K562 (cell line): ENCODE measurements at regions not wholly inside any gene's neighbourhood (a gene's known extent, or its start where the extent isn't known, plus 50 kb on each side); places are given as distances from the start of the nearest gene placed in this dataset.

ENCODE experiments used
- ATAC-seq: fragments of 200-7000 bp; cut with Tn5 transposase; 3 replicates; pipeline ENCODE4 v1.9.1; 2020; ENCODE audit warnings: moderate library complexity
- BruUV-seq: library from RNA; stranded (reverse); fragments of 400-500 nt; replicated peaks from 2 replicates; lab custom pipeline; 2021; lab: Mats Ljungman, UMichigan
- CTCF ChIA-PET: fragments of 300-600 bp; formaldehyde crosslinking; extraction: SDS; loops from one replicate; lab custom pipeline; 2021; ENCODE audit warnings: low intra/inter-chr PET ratio; lab: Yijun Ruan, JAX
- POLR2A ChIA-PET: fragments of 300-600, 350-650 bp; sonication (Branson Sonifier 250); formaldehyde crosslinking; extraction: SDS; loops from one replicate; lab custom pipeline; 2021; ENCODE audit warnings: antibody characterized with exemption, inconsistent platforms; lab: Yijun Ruan, JAX
- DNase-seq, 4 experiments: peaks; one replicate each; pipeline versions ENCODE4 v3.0.0 to v3.0.0-alpha.2; 2011 to 2018; ENCODE audit warnings: low spot score in 3 of 4, mixed read lengths in 3 of 4; ENCODE audit errors: extremely low read depth in 1 of 4
- FAIRE-seq: peaks from 2 replicates; lab custom pipeline; 2011; peaks lifted over from hg19 to GRCh38; lab: Jason Lieb, UNC
- H2AFZ ChIP-seq: 2 replicates; pipeline ENCODE4 v1.6.0; 2011; ENCODE audit warnings: low read depth, low read length, control low read depth, inconsistent platforms
- H3K27ac ChIP-seq: fragments of 200-600 bp; 3 replicates; pipeline ENCODE4 v1.8.0; 2011; ENCODE audit warnings: low read depth, mild to moderate bottlenecking, control low read depth, inconsistent platforms, low read length, moderate library complexity, mixed read lengths; ENCODE audit errors: extremely low read depth
- H3K27me3 ChIP-seq, 2 experiments: fragments of 300-600 bp in 1 of 2; 2 replicates in 1 of 2; 3 replicates in 1 of 2; pipeline versions ENCODE4 v1.6.0 to v1.8.0; 2011; ENCODE audit warnings: inconsistent platforms in 2 of 2, low read length in 2 of 2, mild to moderate bottlenecking in 1 of 2, mixed read lengths in 1 of 2, moderate library complexity in 1 of 2; ENCODE audit not compliant: control insufficient read depth in 2 of 2, insufficient read depth in 2 of 2
- H3K36me3 ChIP-seq: fragments of 300-600 bp; 3 replicates; pipeline ENCODE4 v1.8.0; 2011; ENCODE audit warnings: mild to moderate bottlenecking, low read length, inconsistent platforms; ENCODE audit not compliant: control insufficient read depth, insufficient read depth
- H3K4me1 ChIP-seq, 2 experiments: fragments of 200-600 bp in 1 of 2; replicated peaks in 1 of 2; 2 replicates in 1 of 2; 3 replicates in 1 of 2; pipeline versions ENCODE4 v1.5.1 to v1.8.0; 2011; ENCODE audit warnings: inconsistent platforms in 2 of 2, low read length in 2 of 2, mild to moderate bottlenecking in 1 of 2, mixed read lengths in 1 of 2, moderate library complexity in 1 of 2; ENCODE audit not compliant: control insufficient read depth in 2 of 2, insufficient read depth in 2 of 2
- H3K4me2 ChIP-seq: 2 replicates; pipeline ENCODE4 v1.6.1; 2011; ENCODE audit warnings: low read length, control low read depth, inconsistent platforms, mixed read lengths; ENCODE audit not compliant: insufficient read depth
- H3K4me3 ChIP-seq: fragments of 200-600 bp; sonication (generic), shearing (Covaris generic); 2 replicates; pipeline ENCODE4 v1.5.1; 2016; ENCODE audit warnings: control low read depth, inconsistent platforms
- H3K79me2 ChIP-seq: fragments of 200-600 bp; 3 replicates; pipeline ENCODE4 v1.8.0; 2011; ENCODE audit warnings: low read length, inconsistent platforms; ENCODE audit not compliant: control insufficient read depth, insufficient read depth
- H3K9ac ChIP-seq, 2 experiments: 2 replicates each; pipeline versions ENCODE4 v1.6.0 to v1.6.1; 2011; ENCODE audit warnings: low read depth in 2 of 2, low read length in 2 of 2, control low read depth in 1 of 2, inconsistent platforms in 1 of 2, mild to moderate bottlenecking in 1 of 2, mixed read lengths in 1 of 2; ENCODE audit not compliant: insufficient read depth in 1 of 2
- H3K9me1 ChIP-seq: one replicate; pipeline ENCODE4 v1.6.0; 2011; ENCODE audit warnings: inconsistent platforms, mild to moderate bottlenecking, low read length, moderate library complexity; ENCODE audit not compliant: control insufficient read depth, insufficient read depth
- H3K9me3 ChIP-seq: replicated peaks from 2 replicates; pipeline ENCODE4 v1.5.1; 2011; ENCODE audit warnings: low read depth, low read length, inconsistent platforms; ENCODE audit not compliant: control insufficient read depth, insufficient read depth
- H4K20me1 ChIP-seq: replicated peaks from 2 replicates; pipeline ENCODE4 v1.6.1; 2011; ENCODE audit warnings: low read length, inconsistent platforms, mixed read lengths; ENCODE audit not compliant: control insufficient read depth, insufficient read depth
- CTBP1 ChIP-seq: fragments of 450-650 bp; IDR thresholded peaks from 2 replicates; pipeline ENCODE4 v1.6.1; 2016; ENCODE audit warnings: borderline replicate concordance
- SIRT6 ChIP-seq: IDR thresholded peaks from one replicate; pipeline ENCODE4 v1.6.1; 2012; ENCODE audit warnings: low read depth, mild to moderate bottlenecking, control low read depth, inconsistent platforms, low read length, moderate library complexity
- ZNF121 ChIP-seq: sonication (generic); formaldehyde crosslinking; conservative IDR thresholded peaks from 2 replicates; pipeline ENCODE4 v1.8.0; 2022; ENCODE audit warnings: missing genetic modification reagents
- ZNF551 ChIP-seq: fragments of 250-450 bp; sonication (Bioruptor Pico); IDR thresholded peaks from 2 replicates; pipeline ENCODE4 v1.5.0; 2021; ENCODE audit warnings: mild to moderate bottlenecking, moderate library complexity
- ZNF780A ChIP-seq: fragments of 250-450 bp; sonication (Bioruptor Pico); IDR thresholded peaks from 2 replicates; pipeline ENCODE4 v1.5.0; 2021; ENCODE audit warnings: mild to moderate bottlenecking
- WGBS: fragments of 100-300 bp; shearing (Covaris generic); methylation state at CpG from one replicate; pipeline ENCODE4 v1.1.6; 2016; ENCODE audit warnings: low coverage, mixed read lengths; ENCODE audit not compliant: insufficient coverage; ENCODE audit errors: missing lambda C conversion rate; 5-methylcytosine and 5-hydroxymethylcytosine counted together
- in situ Hi-C: fragments of 300-500 bp; cut with MboI; formaldehyde crosslinking; loops from 4 replicates; pipeline ENCODE4 v1.15.0; 2018; ENCODE audit warnings: inconsistent platforms, mixed read lengths
- intact Hi-C: fragments of 100-400 bp; cut with micrococcal nuclease; formaldehyde crosslinking; loops from 2 replicates; pipeline ENCODE4 v1.14.2; 2022
- TF ChIP-seq, protein P1 (sequence below), 2 experiments: IDR thresholded peaks; 2 replicates each; pipeline ENCODE4 v1.6.1; 2011; ENCODE audit warnings: borderline replicate concordance in 1 of 2, control low read depth in 1 of 2, low read depth in 1 of 2, low read length in 1 of 2, mild to moderate bottlenecking in 1 of 2, mixed read lengths in 1 of 2, moderate library complexity in 1 of 2; ENCODE audit not compliant: insufficient read depth in 1 of 2, insufficient read length in 1 of 2, poor library complexity in 1 of 2, severe bottlenecking in 1 of 2; ENCODE audit errors: extremely low read depth in 1 of 2
- TF ChIP-seq, protein P2 (sequence below): fragments of 250-450 bp; sonication (Bioruptor Pico); IDR thresholded peaks from 2 replicates; pipeline ENCODE4 v1.9.0; 2021; ENCODE audit warnings: mild to moderate bottlenecking
- TF ChIP-seq, protein P3 (sequence below): fragments of 250-450 bp; sonication (Bioruptor Pico); IDR thresholded peaks from 2 replicates; pipeline ENCODE4 v1.4.0; 2020; ENCODE audit warnings: mild to moderate bottlenecking

DNA sequence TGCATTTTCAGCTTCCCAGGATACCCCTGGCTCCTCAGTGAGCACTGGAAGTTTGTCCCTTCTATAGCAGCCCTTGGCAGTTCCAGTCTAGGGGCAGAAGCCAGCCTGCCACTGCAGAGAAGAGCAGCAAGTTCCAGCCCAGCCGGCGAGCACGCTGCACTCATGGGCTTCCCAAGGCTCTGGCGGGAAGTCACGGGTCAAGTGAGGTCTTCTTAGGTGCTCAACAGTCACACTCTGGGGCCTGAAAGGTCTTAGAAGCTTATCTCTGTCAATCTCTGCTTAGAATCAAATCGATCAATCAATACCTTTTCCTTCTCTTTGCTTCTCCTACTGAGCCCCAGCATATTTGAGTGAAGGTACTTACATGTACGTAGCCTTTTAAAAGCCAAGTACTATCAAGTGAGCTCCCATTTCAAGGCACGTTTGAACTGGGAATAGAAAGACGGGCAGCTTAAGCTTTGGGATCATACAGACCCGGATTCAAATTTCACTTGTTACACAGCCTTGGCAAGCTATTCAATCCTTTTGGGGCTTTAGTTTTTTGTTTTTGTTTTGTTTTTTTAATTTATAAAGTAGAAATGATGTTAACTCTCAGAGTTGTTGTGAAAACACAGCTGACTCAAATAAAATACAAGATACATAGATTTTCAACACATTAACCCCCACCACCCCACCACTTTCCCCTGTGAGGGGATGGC is 152.6 kb upstream of the KLF14 start:
- Histone ChIP-seq H3K79me2 (no peaks in the 10 kb centered on the region), H2AFZ (no peak overlapping the region), H3K9me1 (no peaks in the 10 kb centered on the region), H3K9me3 (no peaks in the 10 kb centered on the region), H3K4me2 (no peak overlapping the region), H3K4me1 (peaks cover 0 to 6% of the 10 kb centered on the region in 2 experiments; a peak in 2 of 5 replicates), H3K4me3 (no peak overlapping the region), H3K9ac (no peak overlapping the region), H3K27ac (no peak overlapping the region), H3K27me3 (no peaks in the 10 kb centered on the region), H4K20me1 (0 out of 2 replicates have a peak, but pooled peaks cover 4% of the 10 kb centered on the region), H3K36me3 (no peaks in the 10 kb centered on the region; the same call in 2 of the 3 replicates)
- no TSS peak for BruUV-seq
- FAIRE-seq (no peak), ATAC-seq (no peak), DNase-seq (no peak)
- WGBS, result 78% methylated on average over 10 of the region's 10 CpGs
- TF ChIP-seq SIRT6 (no peak), CTBP1 (no peak), ZNF551 (CRISPR knock-in tag) (no peak), ZNF121 (CRISPR knock-in tag) (no peak), ZNF780A (CRISPR knock-in tag) (no peak)
- TF ChIP-seq, protein P1, sequence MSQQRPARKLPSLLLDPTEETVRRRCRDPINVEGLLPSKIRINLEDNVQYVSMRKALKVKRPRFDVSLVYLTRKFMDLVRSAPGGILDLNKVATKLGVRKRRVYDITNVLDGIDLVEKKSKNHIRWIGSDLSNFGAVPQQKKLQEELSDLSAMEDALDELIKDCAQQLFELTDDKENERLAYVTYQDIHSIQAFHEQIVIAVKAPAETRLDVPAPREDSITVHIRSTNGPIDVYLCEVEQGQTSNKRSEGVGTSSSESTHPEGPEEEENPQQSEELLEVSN (IDR thresholded peaks at IDR 0.05; ENCODE audit: borderline replicate concordance in 1 of 2, extremely low read depth in 1 of 2, insufficient read depth in 1 of 2, insufficient read length in 1 of 2, low read depth in 1 of 2, low read length in 1 of 2, poor library complexity in 1 of 2, severe bottlenecking in 1 of 2), result no peak
- TF ChIP-seq, protein P2, sequence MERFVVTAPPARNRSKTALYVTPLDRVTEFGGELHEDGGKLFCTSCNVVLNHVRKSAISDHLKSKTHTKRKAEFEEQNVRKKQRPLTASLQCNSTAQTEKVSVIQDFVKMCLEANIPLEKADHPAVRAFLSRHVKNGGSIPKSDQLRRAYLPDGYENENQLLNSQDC (CRISPR knock-in tag), result no peak
- TF ChIP-seq, protein P3, sequence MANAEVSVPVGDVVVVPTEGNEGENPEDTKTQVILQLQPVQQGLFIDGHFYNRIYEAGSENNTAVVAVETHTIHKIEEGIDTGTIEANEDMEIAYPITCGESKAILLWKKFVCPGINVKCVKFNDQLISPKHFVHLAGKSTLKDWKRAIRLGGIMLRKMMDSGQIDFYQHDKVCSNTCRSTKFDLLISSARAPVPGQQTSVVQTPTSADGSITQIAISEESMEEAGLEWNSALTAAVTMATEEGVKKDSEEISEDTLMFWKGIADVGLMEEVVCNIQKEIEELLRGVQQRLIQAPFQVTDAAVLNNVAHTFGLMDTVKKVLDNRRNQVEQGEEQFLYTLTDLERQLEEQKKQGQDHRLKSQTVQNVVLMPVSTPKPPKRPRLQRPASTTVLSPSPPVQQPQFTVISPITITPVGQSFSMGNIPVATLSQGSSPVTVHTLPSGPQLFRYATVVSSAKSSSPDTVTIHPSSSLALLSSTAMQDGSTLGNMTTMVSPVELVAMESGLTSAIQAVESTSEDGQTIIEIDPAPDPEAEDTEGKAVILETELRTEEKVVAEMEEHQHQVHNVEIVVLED (CRISPR knock-in tag), result no peak
- intact Hi-C loops, result no loop called here
- in situ Hi-C loops, result loop anchor here (10.0 kb wide), 2 partner anchors 628 to 768 kb away; no protein-coding TSS in a partner anchor
- ChIA-PET POLR2A (interaction anchor here (0.9 kb wide), 2 partner anchors 18 to 632 kb away, joined by 3 read pairs; no protein-coding TSS in a partner anchor), CTCF (no interaction called here)
